BLaER1 treated with 17β-estradiol and CSF1 and Interleukin-3, amounts not matched to agents 10 nM and 100 nM (cell line): ENCODE measurements at regions not wholly inside any gene's neighbourhood (a gene's known extent, or its start where the extent isn't known, plus 50 kb on each side); places are given as distances from the start of the nearest gene placed in this dataset.
"Not testable (repeated sequence)": the region's sequence is repeated elsewhere in the genome, so short reads cannot be mapped to it uniquely, and the experiment has no call there.

ENCODE experiments used
- H3K27ac ChIP-seq, 11 experiments: shearing (Covaris generic); formaldehyde crosslinking; 2 replicates each; pipeline ENCODE4 v1.8.1; 2022
- H3K27me3 ChIP-seq, 11 experiments: shearing (Covaris generic); formaldehyde crosslinking; 2 replicates each; pipeline ENCODE4 v1.8.1; 2022
- H3K36me3 ChIP-seq, 11 experiments: shearing (Covaris generic); formaldehyde crosslinking; 2 replicates each; pipeline ENCODE4 v1.8.1; 2022
- H3K4me1 ChIP-seq, 10 experiments: shearing (Covaris generic); formaldehyde crosslinking; 2 replicates each; pipeline ENCODE4 v1.8.1; 2022
- H3K4me2 ChIP-seq, 11 experiments: shearing (Covaris generic); formaldehyde crosslinking; 2 replicates each; pipeline ENCODE4 v1.8.1; 2022
- H3K4me3 ChIP-seq, 10 experiments: shearing (Covaris generic); formaldehyde crosslinking; 2 replicates each; pipeline ENCODE4 v1.8.1; 2022
- H3K9ac ChIP-seq, 11 experiments: shearing (Covaris generic); formaldehyde crosslinking; 2 replicates each; pipeline ENCODE4 v1.8.1; 2022
- H3K9me3 ChIP-seq, 11 experiments: shearing (Covaris generic); formaldehyde crosslinking; replicated peaks in 1 of 11; 2 replicates each; pipeline ENCODE4 v1.8.1; 2022
- H4K20me1 ChIP-seq, 11 experiments: shearing (Covaris generic); formaldehyde crosslinking; 2 replicates each; pipeline ENCODE4 v1.8.1; 2022
- Cebpa-rat ChIP-seq, 11 experiments: shearing (Covaris generic); IDR thresholded peaks; 2 replicates each; pipeline ENCODE4 v1.8.1; 2022

DNA sequence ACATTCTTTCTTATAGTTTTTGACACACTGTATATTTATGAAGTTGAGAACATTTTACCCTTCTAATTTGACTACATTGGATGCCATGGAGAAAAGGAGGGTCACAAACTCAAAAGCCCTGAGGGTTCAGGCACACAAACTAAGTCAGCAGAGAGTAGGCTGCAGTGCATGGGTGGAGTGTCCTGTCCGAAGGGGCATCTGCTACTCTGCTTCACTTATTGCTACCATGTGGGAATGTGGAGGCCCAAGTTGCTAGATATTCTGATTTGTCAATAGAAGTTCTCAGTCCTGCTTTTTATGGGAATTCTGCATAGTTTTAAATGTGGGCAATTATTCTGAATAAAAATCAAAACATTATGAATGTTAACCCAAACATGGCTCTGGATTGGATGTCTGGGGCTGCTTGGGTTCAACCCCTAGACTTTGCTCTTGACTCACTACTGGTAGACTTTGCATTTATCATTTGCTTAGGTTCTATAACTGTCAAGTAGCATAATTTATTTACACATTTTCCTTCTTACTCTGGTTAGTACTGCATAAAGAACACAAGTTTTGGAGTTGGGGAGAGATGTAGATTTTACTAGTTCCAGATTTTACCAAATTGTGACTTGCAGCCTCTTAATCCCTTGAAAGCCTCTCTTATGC lies 255.1 kb downstream of the SPRY1 start:
- Histone ChIP-seq H3K9me3 (peaks cover 12 to 25% (median 19%) of the 10 kb centered on the region in 11 experiments), H3K4me1 (peaks cover 11 to 18% (median 15%) of the 10 kb centered on the region in 10 experiments), H3K4me3 (no peak overlapping the region), H3K27ac (no peak overlapping the region), H3K36me3 (peaks cover 0 to 6% (median 0%) of the 10 kb centered on the region in 11 experiments; a peak in 2 of 22 replicates), H3K9ac (no peak overlapping the region), H3K4me2 (no peak overlapping the region), H4K20me1 (no peaks in the 10 kb centered on the region), H3K27me3 (peaks cover 0 to 23% (median 0%) of the 10 kb centered on the region in 11 experiments; a peak in 4 of 22 replicates)
- TF ChIP-seq Cebpa-rat (IDR thresholded peaks at IDR 0.05), result no peak

GRCh38 chr4:123652476-123652875 lies 255.9 kb downstream of the SPRY1 start:
- no peak overlapping the region for H3K9ac ChIP-seq
- H4K20me1 ChIP-seq, result no peaks in the 10 kb centered on the region
- H3K27me3 ChIP-seq, result peaks cover 0 to 23% (median 0%) of the 10 kb centered on the region in 11 experiments; a peak in 4 of 22 replicates
- H3K4me3 ChIP-seq, result no peak overlapping the region
- peaks cover 11 to 20% (median 15%) of the 10 kb centered on the region in 10 experiments for H3K4me1 ChIP-seq
- peaks cover 20 to 33% (median 27%) of the 10 kb centered on the region in 11 experiments for H3K9me3 ChIP-seq
- H3K27ac ChIP-seq, result no peak overlapping the region
- TF ChIP-seq Cebpa-rat (IDR thresholded peaks at IDR 0.05), result no peak
- H3K4me2 ChIP-seq, result no peak overlapping the region
- peaks cover 0 to 8% (median 0%) of the 10 kb centered on the region in 11 experiments; a peak in 2 of 22 replicates for H3K36me3 ChIP-seq

GRCh38 chr4:123653236-123653635 lies 256.6 kb downstream of the SPRY1 start:
- no peak overlapping the region for H3K4me3 ChIP-seq
- TF ChIP-seq Cebpa-rat (IDR thresholded peaks at IDR 0.05), result no peak

DNA sequence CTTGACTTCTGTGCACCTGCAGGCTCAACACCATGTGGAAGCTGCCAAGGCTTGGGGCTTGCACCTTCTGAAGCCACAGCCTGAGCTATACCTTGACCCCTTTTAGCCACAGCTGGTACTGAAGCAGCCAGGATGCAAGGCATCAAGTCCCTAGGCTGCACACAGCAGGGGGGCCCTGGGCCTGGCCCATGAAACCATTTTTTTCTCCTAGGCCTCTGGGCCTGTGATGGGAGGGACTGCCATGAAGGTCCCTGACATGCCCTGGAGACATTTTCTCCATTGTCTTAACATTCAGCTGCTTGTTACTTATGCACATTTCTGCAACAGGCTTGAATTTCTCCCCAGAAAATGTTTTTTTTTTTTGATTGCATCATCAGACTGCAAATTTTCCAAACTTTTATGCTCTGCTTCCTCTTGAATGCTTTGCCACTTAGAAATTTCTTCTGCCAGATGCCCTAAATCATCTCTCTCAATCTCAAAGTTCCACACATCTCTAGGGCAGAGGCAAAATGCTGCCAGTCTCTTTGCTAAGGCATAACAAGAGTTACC lies 260.2 kb downstream of the SPRY1 start:
- TF ChIP-seq Cebpa-rat (IDR thresholded peaks at IDR 0.05), result peak in 2 of 11 experiments; percentile 39 to 53; a peak in 2 of 22 replicates
- H3K27me3 ChIP-seq, result peaks cover 0 to 22% (median 0%) of the 10 kb centered on the region in 11 experiments; a peak in 4 of 22 replicates
- not testable (repeated sequence) for H3K9ac ChIP-seq, H4K20me1 ChIP-seq, H3K36me3 ChIP-seq, H3K4me2 ChIP-seq, H3K27ac ChIP-seq
- H3K9me3 ChIP-seq, result peaks cover 23 to 39% (median 31%) of the 10 kb centered on the region in 11 experiments
- peak overlapping the region in 2 of 10 experiments; percentile 0 to 18; a peak in 4 of 20 replicates for H3K4me3 ChIP-seq
- peaks cover 0 to 10% (median 0%) of the 10 kb centered on the region in 10 experiments; a peak in 3 of 20 replicates for H3K4me1 ChIP-seq

More at GRCh38 chr4:123653236-123653635, 256.6 kb downstream of the SPRY1 start:
- peaks cover 0 to 8% (median 0%) of the 10 kb centered on the region in 11 experiments; a peak in 2 of 22 replicates for H3K36me3 ChIP-seq
- H3K4me1 ChIP-seq, result peaks cover 11 to 23% (median 15%) of the 10 kb centered on the region in 10 experiments
- H3K4me2 ChIP-seq, result no peak overlapping the region
- H3K9me3 ChIP-seq, result peaks cover 23 to 39% (median 31%) of the 10 kb centered on the region in 11 experiments
- no peak overlapping the region for H3K27ac ChIP-seq
- no peaks in the 10 kb centered on the region for H4K20me1 ChIP-seq
- H3K27me3 ChIP-seq, result peaks cover 0 to 23% (median 0%) of the 10 kb centered on the region in 11 experiments; a peak in 3 of 22 replicates
- no peak overlapping the region for H3K9ac ChIP-seq

GRCh38 chr4:123657606-123658005 lies 261.0 kb downstream of the SPRY1 start:
- peak overlapping the region in 1 of 11 experiments; percentile 34; a peak in 1 of 22 replicates for H3K4me2 ChIP-seq
- peaks cover 0 to 22% (median 0%) of the 10 kb centered on the region in 11 experiments; a peak in 4 of 22 replicates for H3K27me3 ChIP-seq
- H3K36me3 ChIP-seq, H3K9ac ChIP-seq, H3K27ac ChIP-seq, H4K20me1 ChIP-seq, H3K4me3 ChIP-seq: not testable (repeated sequence)
- peaks cover 23 to 39% (median 31%) of the 10 kb centered on the region in 11 experiments for H3K9me3 ChIP-seq
- peaks cover 0 to 10% (median 0%) of the 10 kb centered on the region in 10 experiments; a peak in 3 of 20 replicates for H3K4me1 ChIP-seq

- peak overlapping the region in 1 of 11 experiments; percentile 12; a peak in 2 of 22 replicates for H3K4me2 ChIP-seq
- no peaks in the 10 kb centered on the region for H4K20me1 ChIP-seq
- H3K27me3 ChIP-seq, result peaks cover 0 to 29% (median 0%) of the 10 kb centered on the region in 11 experiments; a peak in 5 of 22 replicates
- no peak overlapping the region for H3K27ac ChIP-seq
- peaks cover 23 to 34% (median 27%) of the 10 kb centered on the region in 11 experiments for H3K9me3 ChIP-seq
- peaks cover 0 to 10% (median 0%) of the 10 kb centered on the region in 10 experiments; a peak in 3 of 20 replicates for H3K4me1 ChIP-seq
- TF ChIP-seq Cebpa-rat (IDR thresholded peaks at IDR 0.05), result no peak
- no peak overlapping the region for H3K4me3 ChIP-seq
- H3K36me3 ChIP-seq, result peaks cover 0 to 8% (median 0%) of the 10 kb centered on the region in 11 experiments; a peak in 2 of 22 replicates
- no peak overlapping the region for H3K9ac ChIP-seq
Observed at GRCh38 chr4:123659262-123659661, 262.7 kb downstream of the SPRY1 start.

GRCh38 chr4:123659730-123660129 lies 263.1 kb downstream of the SPRY1 start:
- no peak overlapping the region for H3K9ac ChIP-seq
- H3K4me3 ChIP-seq, result no peak overlapping the region
- no peak for TF ChIP-seq Cebpa-rat (IDR thresholded peaks at IDR 0.05)

GRCh38 chr4:123661080-123661737 lies 264.6 kb downstream of the SPRY1 start:
- no peak for TF ChIP-seq Cebpa-rat (IDR thresholded peaks at IDR 0.05)
- no peak overlapping the region for H3K4me3 ChIP-seq
- H3K4me2 ChIP-seq, result no peak overlapping the region
- peaks cover 0 to 10% (median 0%) of the 10 kb centered on the region in 10 experiments; a peak in 3 of 20 replicates for H3K4me1 ChIP-seq
- H3K9ac ChIP-seq, result no peak overlapping the region
- H3K36me3 ChIP-seq, result peaks cover 0 to 7% (median 0%) of the 10 kb centered on the region in 11 experiments; a peak in 2 of 22 replicates
- peaks cover 12 to 21% (median 16%) of the 10 kb centered on the region in 11 experiments for H3K9me3 ChIP-seq
- H3K27me3 ChIP-seq, result peaks cover 0 to 44% (median 0%) of the 10 kb centered on the region in 11 experiments; a peak in 7 of 22 replicates
- no peaks in the 10 kb centered on the region for H4K20me1 ChIP-seq
- H3K27ac ChIP-seq, result no peak overlapping the region

More at GRCh38 chr4:123659730-123660129, 263.1 kb downstream of the SPRY1 start:
- Histone ChIP-seq H3K36me3 (peaks cover 0 to 8% (median 0%) of the 10 kb centered on the region in 11 experiments; a peak in 2 of 22 replicates), H4K20me1 (no peaks in the 10 kb centered on the region), H3K4me2 (peak overlapping the region in 1 of 11 experiments; percentile 12; a peak in 2 of 22 replicates), H3K4me1 (peaks cover 0 to 10% (median 0%) of the 10 kb centered on the region in 10 experiments; a peak in 3 of 20 replicates), H3K27ac (no peak overlapping the region), H3K9me3 (peaks cover 22 to 34% (median 25%) of the 10 kb centered on the region in 11 experiments), H3K27me3 (peaks cover 0 to 32% (median 0%) of the 10 kb centered on the region in 11 experiments; a peak in 5 of 22 replicates)
